ENCODE measurements at regions not wholly inside any gene's neighbourhood (a gene's known extent, or its start where the extent isn't known, plus 50 kb on each side); places are given as distances from the start of the nearest gene placed in this dataset.

DNA sequence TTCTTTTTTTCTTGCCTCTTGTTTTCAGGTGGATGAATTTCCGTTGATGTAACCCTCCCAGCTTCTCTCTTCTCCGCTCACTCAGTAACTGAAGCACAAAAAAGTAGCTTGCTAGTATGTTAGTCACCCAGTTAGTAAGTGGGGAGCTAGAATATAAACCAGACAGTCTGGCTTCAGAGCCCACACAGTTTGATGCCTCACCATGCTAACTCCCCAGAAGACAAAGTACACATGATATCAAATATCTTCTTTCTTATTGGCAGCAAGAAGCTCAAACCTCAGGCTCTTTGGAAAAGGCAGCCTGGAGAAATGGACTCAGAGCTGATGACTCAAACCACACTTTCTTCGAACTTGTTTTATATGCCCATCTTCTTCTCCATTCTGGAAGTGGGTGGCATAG is 187.5 kb upstream of the PLXNA2 start:
- TF ChIP-seq, protein P1, sequence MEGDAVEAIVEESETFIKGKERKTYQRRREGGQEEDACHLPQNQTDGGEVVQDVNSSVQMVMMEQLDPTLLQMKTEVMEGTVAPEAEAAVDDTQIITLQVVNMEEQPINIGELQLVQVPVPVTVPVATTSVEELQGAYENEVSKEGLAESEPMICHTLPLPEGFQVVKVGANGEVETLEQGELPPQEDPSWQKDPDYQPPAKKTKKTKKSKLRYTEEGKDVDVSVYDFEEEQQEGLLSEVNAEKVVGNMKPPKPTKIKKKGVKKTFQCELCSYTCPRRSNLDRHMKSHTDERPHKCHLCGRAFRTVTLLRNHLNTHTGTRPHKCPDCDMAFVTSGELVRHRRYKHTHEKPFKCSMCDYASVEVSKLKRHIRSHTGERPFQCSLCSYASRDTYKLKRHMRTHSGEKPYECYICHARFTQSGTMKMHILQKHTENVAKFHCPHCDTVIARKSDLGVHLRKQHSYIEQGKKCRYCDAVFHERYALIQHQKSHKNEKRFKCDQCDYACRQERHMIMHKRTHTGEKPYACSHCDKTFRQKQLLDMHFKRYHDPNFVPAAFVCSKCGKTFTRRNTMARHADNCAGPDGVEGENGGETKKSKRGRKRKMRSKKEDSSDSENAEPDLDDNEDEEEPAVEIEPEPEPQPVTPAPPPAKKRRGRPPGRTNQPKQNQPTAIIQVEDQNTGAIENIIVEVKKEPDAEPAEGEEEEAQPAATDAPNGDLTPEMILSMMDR (conservative IDR thresholded peaks at IDR 0.05 in 1 of 2, IDR thresholded peaks at IDR 0.05 in 1 of 2; ENCODE audit: extremely low read depth in 1 of 2, insufficient read depth in 1 of 2, low read depth in 1 of 2, low read length in 2 of 2): no peak
- no peak for TF ChIP-seq EZH2 (IDR thresholded peaks at IDR 0.05; ENCODE audit: borderline replicate concordance, low read length)
